Ureter (tissue), 1 donor: ENCODE measurements at regions not wholly inside any gene's neighbourhood (a gene's known extent, or its start where the extent isn't known, plus 50 kb on each side); places are given as distances from the start of the nearest gene placed in this dataset.
"Not testable (repeated sequence)": the region's sequence is repeated elsewhere in the genome, so short reads cannot be mapped to it uniquely, and the experiment has no call there.

Source experiments
- DNase-seq: peaks from one replicate; pipeline ENCODE4 v3.0.0-alpha.2; 2020; ENCODE audit warnings: low spot score
- donor health status: DM: yes; HTN: yes; CAD: no.

GRCh38 chr1:118298397-118298796, 113.4 kb upstream of the SPAG17 start:
- DNase-seq = no peak

GRCh38 chr1:118297521-118297920, 112.5 kb upstream of the SPAG17 start:
- no peak for DNase-seq

- no peak for DNase-seq
Measured at GRCh38 chr1:118294875-118295642, 110.0 kb upstream of the SPAG17 start.

- DNase-seq = no peak
Measured at GRCh38 chr1:118291661-118292060, 106.6 kb upstream of the SPAG17 start.

- DNase-seq = no peak
Measured at GRCh38 chr1:118290571-118290970, 105.5 kb upstream of the SPAG17 start.

- DNase-seq = no peak
Measured at GRCh38 chr1:118290046-118290445, 105.0 kb upstream of the SPAG17 start.

- DNase-seq = not testable (repeated sequence)
Measured at GRCh38 chr1:118280656-118281055, 95.6 kb upstream of the SPAG17 start.

- no peak for DNase-seq
Measured at GRCh38 chr1:118275472-118276115, 90.6 kb upstream of the SPAG17 start.

GRCh38 chr1:118272884-118273283, 87.9 kb upstream of the SPAG17 start:
- no peak for DNase-seq

GRCh38 chr1:118271883-118272282, 86.9 kb upstream of the SPAG17 start:
- no peak for DNase-seq

GRCh38 chr1:118269598-118269997, 84.6 kb upstream of the SPAG17 start:
- DNase-seq = no peak

- DNase-seq = no peak
Measured at GRCh38 chr1:118266436-118266835, 81.4 kb upstream of the SPAG17 start.

- no peak for DNase-seq
Measured at GRCh38 chr1:118264343-118264742, 79.3 kb upstream of the SPAG17 start.

GRCh38 chr1:118262865-118263264, 77.8 kb upstream of the SPAG17 start:
- DNase-seq = no peak

GRCh38 chr1:118258975-118259374, 73.9 kb upstream of the SPAG17 start:
- no peak for DNase-seq

GRCh38 chr1:118257946-118258345, 72.9 kb upstream of the SPAG17 start:
- no peak for DNase-seq

- no peak for DNase-seq
Measured at GRCh38 chr1:118254491-118255425, 69.7 kb upstream of the SPAG17 start.

GRCh38 chr1:118254001-118254400, 69.0 kb upstream of the SPAG17 start:
- no peak for DNase-seq

- no peak for DNase-seq
Measured at GRCh38 chr1:118253053-118253915, 68.3 kb upstream of the SPAG17 start.

- no peak for DNase-seq
Measured at GRCh38 chr1:118252624-118253023, 67.6 kb upstream of the SPAG17 start.

GRCh38 chr1:118250232-118250631, 65.2 kb upstream of the SPAG17 start:
- no peak for DNase-seq
